Kasumi-1 (cell line): ENCODE measurements at regions not wholly inside any gene's neighbourhood (a gene's known extent, or its start where the extent isn't known, plus 50 kb on each side); places are given as distances from the start of the nearest gene placed in this dataset.
"Not testable (repeated sequence)": the region's sequence is repeated elsewhere in the genome, so short reads cannot be mapped to it uniquely, and the experiment has no call there.

Experiments used
- DNase-seq, 2 experiments: peaks; one replicate each; lab custom pipeline; 2025; lab: John Stamatoyannopoulos, UW

DNA sequence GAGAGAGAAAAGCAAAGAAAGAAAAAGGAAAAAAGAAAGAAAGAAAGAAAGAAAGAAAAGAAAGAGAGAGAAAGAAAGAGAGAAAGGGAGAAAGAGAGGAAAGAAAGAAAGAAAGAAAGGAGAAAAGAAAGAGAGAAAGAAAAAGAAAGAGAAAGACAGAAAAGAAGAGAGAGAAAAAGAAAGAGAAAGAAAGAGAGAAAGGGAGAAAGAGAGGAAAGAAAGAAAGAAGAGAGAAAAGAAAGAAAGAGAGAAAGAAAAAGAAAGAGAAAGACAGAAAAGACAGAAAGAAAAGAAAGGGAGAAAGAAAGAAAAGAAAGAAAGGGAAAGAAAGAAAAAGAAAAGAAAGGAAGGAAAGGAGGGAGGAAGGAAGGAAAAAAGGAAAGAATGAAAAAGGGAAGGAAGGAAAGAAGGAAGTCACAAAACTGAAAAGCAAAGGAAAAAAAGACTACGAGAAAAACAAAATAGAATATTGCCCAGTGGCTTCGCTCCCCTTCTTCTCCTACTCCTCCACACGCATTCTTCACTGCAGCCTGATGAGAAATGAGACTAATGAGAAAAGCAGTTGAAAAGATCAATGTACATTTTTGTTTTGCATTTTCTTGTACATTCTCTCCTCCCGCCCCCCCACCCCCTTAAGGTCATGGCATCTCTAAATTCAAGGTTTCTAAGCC lies 170.0 kb downstream of the SOD2 start:
- DNase-seq, result no peak

DNA sequence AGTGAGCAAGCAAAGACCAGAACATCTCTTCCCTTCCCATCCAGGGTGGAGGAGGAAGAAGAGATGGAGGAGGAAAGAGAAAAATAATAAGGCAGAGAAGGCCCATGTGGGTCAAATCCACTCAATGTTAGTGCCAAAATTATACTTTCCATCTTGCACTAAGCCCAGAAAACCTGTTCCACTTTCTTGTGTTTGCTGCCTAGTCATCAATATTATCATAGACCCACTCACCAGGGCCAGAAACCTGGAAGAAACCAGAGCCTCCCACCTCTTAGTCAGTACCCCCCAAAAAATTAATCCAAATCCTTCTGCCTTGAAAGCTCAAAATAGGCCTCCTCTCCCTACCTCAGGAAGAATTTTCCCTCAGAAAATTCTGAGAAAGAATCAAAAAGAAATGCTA lies 171.1 kb downstream of the SOD2 start:
- no peak for DNase-seq

- no peak for DNase-seq
These were observed 173.0 kb downstream of the SOD2 start for GRCh38 chr6:159520002-159520401.

DNA sequence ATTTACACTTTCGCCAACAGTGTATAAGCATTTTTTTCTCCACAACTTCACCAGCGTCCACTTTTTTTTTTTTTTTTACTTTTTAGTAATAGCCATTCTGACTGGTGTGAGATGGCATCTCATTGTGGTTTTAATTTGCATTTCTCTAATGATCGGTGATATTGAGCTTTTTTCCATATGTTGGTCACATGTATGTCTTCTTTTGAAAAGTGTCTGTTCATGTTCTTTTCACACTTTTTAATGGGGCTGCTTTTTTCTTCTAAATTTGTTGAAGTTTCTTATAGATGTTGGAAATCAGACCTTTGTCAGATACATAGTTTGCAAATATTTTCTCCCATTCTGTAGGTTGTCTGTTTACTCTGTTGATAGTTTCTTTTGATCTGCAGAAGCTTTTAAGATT lies 177.2 kb downstream of the SOD2 start:
- not testable (repeated sequence) for DNase-seq

GRCh38 chr6:159513914-159514313 lies 179.1 kb downstream of the SOD2 start:
- no peak for DNase-seq

DNA sequence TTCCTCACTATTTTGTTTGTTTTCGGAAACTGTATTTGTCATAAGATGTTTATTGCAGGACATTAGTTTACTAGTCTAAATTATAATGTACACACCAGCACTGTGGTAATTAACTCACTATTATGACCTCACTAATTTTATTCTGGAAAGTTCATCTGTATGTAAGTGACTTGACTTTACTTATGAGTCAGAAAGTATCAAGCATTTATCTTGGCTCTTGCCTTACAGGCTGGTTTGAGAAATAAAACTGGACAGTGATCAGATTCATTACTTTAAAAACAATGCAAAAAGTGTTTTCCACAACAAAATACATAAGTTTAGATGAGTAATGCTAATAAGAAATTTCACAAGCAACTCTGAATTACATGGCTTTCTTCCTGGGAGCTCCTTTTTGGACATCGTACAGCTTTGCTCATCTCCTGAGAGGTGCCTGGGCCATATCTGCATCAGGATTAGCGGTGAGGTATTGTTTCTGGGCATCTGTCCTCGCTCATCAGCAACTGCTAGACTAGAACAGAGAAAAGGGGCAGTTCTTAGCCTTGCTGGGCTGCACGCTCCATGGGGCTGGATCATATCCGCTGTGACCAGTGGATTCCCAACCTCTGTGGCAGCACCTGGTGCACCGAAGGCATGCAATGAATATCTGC lies 179.8 kb downstream of the SOD2 start:
- DNase-seq, result no peak

- DNase-seq, result no peak
These were observed 180.5 kb downstream of the SOD2 start for GRCh38 chr6:159512571-159512970.

DNA sequence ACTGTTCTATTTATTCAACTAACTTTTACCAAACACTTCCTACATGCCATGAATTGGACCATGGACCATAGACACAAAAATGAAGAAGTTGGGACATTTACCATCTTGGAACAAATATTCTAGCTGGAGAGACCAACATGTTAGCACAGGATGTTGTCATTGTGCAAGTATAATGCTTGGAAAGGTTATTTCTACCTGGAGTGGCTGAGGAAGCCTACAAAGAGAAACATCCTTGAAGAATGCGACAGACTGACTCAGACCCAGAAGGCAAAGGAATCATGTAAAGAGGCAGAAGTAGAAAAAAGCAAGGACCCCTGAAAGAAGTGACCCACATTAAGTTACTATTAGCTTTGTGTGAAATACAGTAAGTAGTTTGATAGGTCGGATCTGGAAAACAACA lies 180.9 kb downstream of the SOD2 start:
- DNase-seq, result no peak

DNA sequence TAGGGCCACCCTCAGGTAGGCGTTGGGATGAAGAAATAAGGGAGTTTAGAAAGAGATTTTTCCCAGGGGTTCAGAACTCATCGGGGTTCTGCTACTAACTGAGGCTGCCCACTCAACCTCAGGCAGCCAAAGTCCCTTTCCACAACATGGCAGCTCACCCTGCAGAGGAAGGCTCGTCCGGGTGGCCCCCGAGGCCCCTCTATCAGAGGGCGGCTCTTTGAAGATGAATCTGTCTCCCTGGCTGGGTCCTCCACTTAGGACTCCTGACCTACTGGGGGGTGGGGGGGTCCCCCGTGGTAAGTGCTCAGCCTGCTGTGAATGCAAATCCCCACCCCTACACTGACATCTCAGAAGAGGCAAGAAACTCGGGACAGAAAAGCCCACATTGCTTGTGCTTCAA lies 182.9 kb downstream of the SOD2 start:
- DNase-seq, result no peak

- DNase-seq, result no peak
These were observed 184.1 kb downstream of the SOD2 start for GRCh38 chr6:159508931-159509330.

GRCh38 chr6:159506048-159506447 lies 187.0 kb downstream of the SOD2 start:
- DNase-seq, result no peak

- no peak for DNase-seq
These were observed 187.7 kb downstream of the SOD2 start for GRCh38 chr6:159505140-159505922.

DNA sequence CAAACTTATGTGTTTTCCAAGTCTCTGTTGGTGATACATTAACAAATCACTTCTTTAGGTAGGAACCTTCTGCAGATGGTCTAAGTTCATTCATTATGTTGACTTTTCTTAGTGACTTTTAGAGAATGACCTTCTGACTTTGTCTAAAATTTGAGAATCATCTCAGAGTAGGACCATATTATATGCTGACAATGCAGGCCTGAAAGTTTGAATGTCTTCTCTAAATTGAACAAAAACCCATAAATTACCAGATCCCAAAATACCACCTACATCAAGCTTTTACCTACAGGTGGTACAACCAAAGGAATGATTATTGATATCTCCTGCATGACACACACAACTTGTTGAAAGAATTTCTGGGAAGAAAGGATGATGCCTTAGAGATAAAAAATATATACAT lies 191.5 kb downstream of the SOD2 start:
- no peak for DNase-seq

GRCh38 chr6:159499034-159499433 lies 194.0 kb downstream of the SOD2 start:
- DNase-seq, result no peak

- DNase-seq, result no peak
These were observed 198.5 kb downstream of the SOD2 start for GRCh38 chr6:159494586-159494972.

GRCh38 chr6:159493898-159494585 lies 199.0 kb downstream of the SOD2 start:
- DNase-seq, result no peak

- DNase-seq, result no peak
These were observed 199.7 kb downstream of the SOD2 start for GRCh38 chr6:159493231-159493897.

DNA sequence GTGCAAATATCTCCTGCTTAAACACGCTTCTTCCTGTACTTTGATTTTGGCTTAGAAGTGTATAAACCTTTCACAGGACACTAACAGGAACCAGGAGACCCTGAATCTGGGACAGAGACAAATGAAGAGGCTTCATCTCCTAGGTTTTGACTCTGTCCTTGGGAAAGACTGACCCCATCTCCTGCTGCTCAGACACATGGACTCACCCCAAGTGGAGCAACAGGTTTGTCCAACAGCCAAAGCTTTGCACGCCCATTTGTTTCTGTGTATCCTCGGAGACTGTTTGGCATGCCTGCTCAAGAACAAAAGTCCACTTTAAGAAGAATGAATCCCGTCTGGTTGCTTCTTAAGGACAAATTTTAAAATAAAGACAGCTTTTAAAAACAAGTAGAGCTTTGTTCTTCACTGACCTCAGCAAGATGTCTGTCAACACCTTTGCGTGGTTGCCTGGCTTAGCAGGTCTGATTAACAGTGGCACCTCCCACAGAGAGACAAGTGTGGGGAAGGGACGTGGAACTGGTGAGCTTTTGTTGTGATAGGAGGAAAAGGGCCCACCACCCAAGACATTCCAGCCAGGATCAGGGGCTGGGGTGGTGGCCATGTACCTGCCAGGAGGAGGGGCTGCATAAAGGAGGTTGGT lies 202.6 kb downstream of the SOD2 start:
- no peak for DNase-seq

DNA sequence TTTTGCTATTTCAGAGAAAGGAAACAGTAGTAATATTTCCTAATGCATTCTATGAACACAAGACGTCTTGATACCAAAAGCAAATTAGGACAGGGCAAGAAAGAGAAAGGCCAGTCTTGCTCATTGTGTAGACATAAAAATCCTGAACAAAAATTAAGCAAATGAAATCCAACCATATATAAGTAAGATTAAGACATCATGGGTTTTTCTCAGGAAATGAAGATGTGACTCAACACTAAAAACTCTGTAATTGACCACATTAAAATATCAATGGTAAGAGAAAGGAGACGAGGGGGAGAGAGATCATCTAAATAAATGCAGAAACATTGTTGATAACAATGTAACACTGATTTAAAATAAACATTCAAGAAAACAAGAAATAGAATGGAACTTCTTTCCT lies 205.4 kb downstream of the SOD2 start:
- no peak for DNase-seq

DNA sequence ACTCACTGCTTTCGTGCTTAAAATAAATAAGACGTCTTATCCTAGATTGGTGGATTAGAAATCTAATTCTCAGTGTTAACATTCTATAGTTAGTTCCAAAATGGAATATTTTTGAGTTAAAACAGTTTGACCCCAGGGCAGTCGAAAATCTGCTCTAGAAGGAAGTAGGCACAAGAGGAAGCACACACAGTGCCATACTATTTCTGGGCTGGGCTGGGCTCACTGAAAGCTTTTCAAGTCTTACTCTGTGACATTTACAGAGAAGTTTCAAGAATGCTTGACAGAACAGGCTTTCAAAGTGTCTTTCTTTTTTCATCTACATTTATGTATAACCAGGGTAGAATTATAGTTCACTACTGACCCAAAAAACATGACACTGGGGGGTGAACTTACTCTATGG lies 209.8 kb downstream of the SOD2 start:
- no peak for DNase-seq

GRCh38 chr6:159481897-159482296 lies 211.1 kb downstream of the SOD2 start:
- no peak for DNase-seq

- no peak for DNase-seq
These were observed 212.6 kb downstream of the SOD2 start for GRCh38 chr6:159480471-159480870.
